ENCODE measurements at regions not wholly inside any gene's neighbourhood (a gene's known extent, or its start where the extent isn't known, plus 50 kb on each side); places are given as distances from the start of the nearest gene placed in this dataset.

DNA sequence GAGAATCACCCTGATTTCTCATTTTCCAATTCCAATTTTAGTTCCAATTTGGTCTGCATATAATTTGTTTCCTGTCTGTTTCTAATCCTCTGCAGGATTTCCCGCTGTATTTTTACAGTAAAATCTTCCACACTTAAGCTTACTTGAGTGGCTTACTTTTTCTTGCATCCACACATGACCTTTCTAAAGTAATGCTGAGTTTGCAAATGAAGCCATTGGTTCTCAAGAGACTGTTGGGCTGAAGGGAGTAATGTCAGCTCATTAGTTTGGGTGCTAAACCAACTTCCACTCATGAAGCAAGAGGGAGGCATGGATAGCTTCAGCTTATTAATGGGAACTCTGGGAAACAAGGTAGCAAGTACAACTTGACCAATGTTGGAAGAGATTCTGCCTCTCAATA is 146.4 kb downstream of the SNX10 start:
- TF ChIP-seq SUZ12 (IDR thresholded peaks at IDR 0.05; ENCODE audit: low read length) (no peak), CBX5 (IDR thresholded peaks at IDR 0.05; ENCODE audit: low read depth, low read length) (no peak), POLR2A (IDR thresholded peaks at IDR 0.05; ENCODE audit: control extremely low read depth in 1 of 2, low read depth in 2 of 2, low read length in 2 of 2) (no peak), POLR2AphosphoS5 (IDR thresholded peaks at IDR 0.05; ENCODE audit: low read depth, low read length) (no peak), SP2 (IDR thresholded peaks at IDR 0.05; ENCODE audit: low read length) (no peak), TAF1 (IDR thresholded peaks at IDR 0.05; ENCODE audit: low read depth, low read length) (no peak), CHD2 (IDR thresholded peaks at IDR 0.05; ENCODE audit: low read length) (no peak)
- TF ChIP-seq, protein P1, sequence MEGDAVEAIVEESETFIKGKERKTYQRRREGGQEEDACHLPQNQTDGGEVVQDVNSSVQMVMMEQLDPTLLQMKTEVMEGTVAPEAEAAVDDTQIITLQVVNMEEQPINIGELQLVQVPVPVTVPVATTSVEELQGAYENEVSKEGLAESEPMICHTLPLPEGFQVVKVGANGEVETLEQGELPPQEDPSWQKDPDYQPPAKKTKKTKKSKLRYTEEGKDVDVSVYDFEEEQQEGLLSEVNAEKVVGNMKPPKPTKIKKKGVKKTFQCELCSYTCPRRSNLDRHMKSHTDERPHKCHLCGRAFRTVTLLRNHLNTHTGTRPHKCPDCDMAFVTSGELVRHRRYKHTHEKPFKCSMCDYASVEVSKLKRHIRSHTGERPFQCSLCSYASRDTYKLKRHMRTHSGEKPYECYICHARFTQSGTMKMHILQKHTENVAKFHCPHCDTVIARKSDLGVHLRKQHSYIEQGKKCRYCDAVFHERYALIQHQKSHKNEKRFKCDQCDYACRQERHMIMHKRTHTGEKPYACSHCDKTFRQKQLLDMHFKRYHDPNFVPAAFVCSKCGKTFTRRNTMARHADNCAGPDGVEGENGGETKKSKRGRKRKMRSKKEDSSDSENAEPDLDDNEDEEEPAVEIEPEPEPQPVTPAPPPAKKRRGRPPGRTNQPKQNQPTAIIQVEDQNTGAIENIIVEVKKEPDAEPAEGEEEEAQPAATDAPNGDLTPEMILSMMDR (IDR thresholded peaks at IDR 0.05; ENCODE audit: control extremely low read depth in 1 of 3, insufficient read depth in 1 of 3, low read depth in 1 of 3, low read length in 3 of 3) = no peak
- TF ChIP-seq, protein P2, sequence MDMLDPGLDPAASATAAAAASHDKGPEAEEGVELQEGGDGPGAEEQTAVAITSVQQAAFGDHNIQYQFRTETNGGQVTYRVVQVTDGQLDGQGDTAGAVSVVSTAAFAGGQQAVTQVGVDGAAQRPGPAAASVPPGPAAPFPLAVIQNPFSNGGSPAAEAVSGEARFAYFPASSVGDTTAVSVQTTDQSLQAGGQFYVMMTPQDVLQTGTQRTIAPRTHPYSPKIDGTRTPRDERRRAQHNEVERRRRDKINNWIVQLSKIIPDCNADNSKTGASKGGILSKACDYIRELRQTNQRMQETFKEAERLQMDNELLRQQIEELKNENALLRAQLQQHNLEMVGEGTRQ (IDR thresholded peaks at IDR 0.05; ENCODE audit: low read length) = no peak
